GM21367 (cell line): ENCODE measurements at regions not wholly inside any gene's neighbourhood (a gene's known extent, or its start where the extent isn't known, plus 50 kb on each side); places are given as distances from the start of the nearest gene placed in this dataset.
"Not testable (repeated sequence)": the region's sequence is repeated elsewhere in the genome, so short reads cannot be mapped to it uniquely, and the experiment has no call there.

Experiments
- ATAC-seq: cut with Tn5 transposase; IDR thresholded peaks from one replicate; pipeline ENCODE4 v1.9.1; 2021; ENCODE audit not compliant: unreplicated experiment

- ATAC-seq: no peak
These were observed 306.2 kb upstream of the DIO3 start for GRCh38 chr14:101254805-101255764.

- ATAC-seq: no peak
These were observed 305.6 kb upstream of the DIO3 start for GRCh38 chr14:101255765-101256125.

- no peak for ATAC-seq
These were observed 305.0 kb upstream of the DIO3 start for GRCh38 chr14:101256266-101256665.

- ATAC-seq: no peak
These were observed 303.7 kb upstream of the DIO3 start for GRCh38 chr14:101257551-101257950.

GRCh38 chr14:101259748-101260147 lies 301.5 kb upstream of the DIO3 start:
- ATAC-seq: no peak

GRCh38 chr14:101266441-101266840 lies 294.9 kb upstream of the DIO3 start:
- ATAC-seq: not testable (repeated sequence)

- ATAC-seq: no peak
These were observed 288.2 kb upstream of the DIO3 start for GRCh38 chr14:101273091-101273490.

- ATAC-seq: no peak
These were observed 284.8 kb upstream of the DIO3 start for GRCh38 chr14:101276309-101277091.

- ATAC-seq: no peak
These were observed 278.9 kb upstream of the DIO3 start for GRCh38 chr14:101282418-101282817.

- ATAC-seq: no peak
These were observed 276.6 kb upstream of the DIO3 start for GRCh38 chr14:101284711-101285110.

GRCh38 chr14:101286271-101287018 lies 274.9 kb upstream of the DIO3 start:
- no peak for ATAC-seq

- ATAC-seq: no peak
These were observed 272.7 kb upstream of the DIO3 start for GRCh38 chr14:101288436-101289229.

GRCh38 chr14:101289230-101289690 lies 272.0 kb upstream of the DIO3 start:
- no peak for ATAC-seq

- no peak for ATAC-seq
These were observed 271.4 kb upstream of the DIO3 start for GRCh38 chr14:101289911-101290310.

- no peak for ATAC-seq
These were observed 270.7 kb upstream of the DIO3 start for GRCh38 chr14:101290611-101291010.

GRCh38 chr14:101291390-101291789 lies 269.9 kb upstream of the DIO3 start:
- no peak for ATAC-seq

GRCh38 chr14:101292448-101292847 lies 268.8 kb upstream of the DIO3 start:
- ATAC-seq: no peak

- no peak for ATAC-seq
These were observed 267.7 kb upstream of the DIO3 start for GRCh38 chr14:101293605-101294004.

- ATAC-seq: no peak
These were observed 267.2 kb upstream of the DIO3 start for GRCh38 chr14:101294136-101294535.

- not testable (repeated sequence) for ATAC-seq
These were observed 261.5 kb upstream of the DIO3 start for GRCh38 chr14:101299781-101300180.
